NOMO-1 treated with dmso at 0.1 percent for 144 hours (cell line): ENCODE measurements at regions not wholly inside any gene's neighbourhood (a gene's known extent, or its start where the extent isn't known, plus 50 kb on each side); places are given as distances from the start of the nearest gene placed in this dataset.

ENCODE experiments used
- DNase-seq: peaks from one replicate; lab custom pipeline; 2025; ENCODE audit not compliant: unreplicated experiment; lab: John Stamatoyannopoulos, UW

DNA sequence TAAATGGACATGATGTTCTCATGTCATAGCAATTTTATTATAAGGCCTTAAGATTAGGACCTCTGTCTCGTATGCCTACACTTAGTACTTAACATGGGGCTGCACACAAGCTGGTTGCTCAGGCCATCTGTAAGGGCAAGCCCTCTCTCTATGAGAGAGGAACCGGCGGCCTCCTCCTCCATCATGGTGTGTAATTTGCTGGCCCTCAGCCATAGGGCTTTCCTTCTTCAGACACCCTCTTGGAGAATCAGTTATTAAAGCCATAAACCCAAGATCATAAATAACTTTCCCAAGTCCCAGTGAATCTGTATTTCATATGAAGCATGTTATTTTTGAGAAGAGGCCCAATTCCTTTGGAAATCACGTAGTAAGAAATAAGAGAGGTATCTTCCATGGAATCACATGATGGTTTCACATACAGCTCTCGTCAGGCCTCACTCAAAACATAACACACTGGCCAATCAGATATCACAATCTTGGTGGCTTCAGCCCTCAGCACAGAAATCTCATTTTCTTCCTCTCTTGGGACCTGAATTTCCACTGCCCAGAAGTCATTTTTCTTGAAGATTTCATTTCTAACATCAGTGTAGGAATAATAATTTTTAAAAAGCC is 92.6 kb downstream of the RDH14 start:
- DNase-seq: no peak

DNA sequence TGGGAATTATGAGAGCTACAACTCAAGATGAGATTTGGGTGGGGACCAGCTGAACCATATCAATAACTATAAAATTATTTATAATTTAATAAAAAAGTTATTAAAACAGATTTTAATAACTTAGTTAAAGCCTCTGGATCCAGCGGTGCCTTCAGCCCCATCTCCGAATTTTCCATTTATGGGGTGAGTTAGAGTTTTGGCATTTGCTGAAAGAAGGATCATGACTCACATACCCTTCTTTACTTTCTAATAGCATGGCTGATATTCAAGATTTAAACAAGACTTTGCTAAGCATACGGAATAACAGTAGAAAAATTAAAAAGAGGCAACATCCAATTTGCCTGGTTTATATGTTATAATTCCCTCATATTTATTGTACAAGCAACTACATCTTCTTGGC is 94.5 kb downstream of the RDH14 start:
- no peak for DNase-seq

DNA sequence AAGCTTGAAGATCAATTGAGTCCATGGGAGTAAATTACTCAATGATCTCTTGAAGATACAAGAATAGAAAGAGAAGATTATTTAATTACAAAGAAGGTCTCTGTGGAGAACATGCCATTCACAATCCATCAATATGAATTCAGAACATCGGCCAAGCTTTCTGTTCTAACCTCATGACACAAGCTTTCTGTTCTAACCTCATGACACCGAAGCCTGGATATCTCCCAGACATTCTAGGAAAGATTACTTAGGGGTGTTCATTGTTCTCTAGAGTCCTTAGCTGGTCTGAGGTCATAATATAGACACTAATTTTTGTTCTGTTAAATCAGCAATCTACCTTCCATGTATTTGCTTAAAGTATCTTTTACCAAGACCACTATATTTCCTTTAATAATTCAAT is 95.5 kb downstream of the RDH14 start:
- no peak for DNase-seq

DNA sequence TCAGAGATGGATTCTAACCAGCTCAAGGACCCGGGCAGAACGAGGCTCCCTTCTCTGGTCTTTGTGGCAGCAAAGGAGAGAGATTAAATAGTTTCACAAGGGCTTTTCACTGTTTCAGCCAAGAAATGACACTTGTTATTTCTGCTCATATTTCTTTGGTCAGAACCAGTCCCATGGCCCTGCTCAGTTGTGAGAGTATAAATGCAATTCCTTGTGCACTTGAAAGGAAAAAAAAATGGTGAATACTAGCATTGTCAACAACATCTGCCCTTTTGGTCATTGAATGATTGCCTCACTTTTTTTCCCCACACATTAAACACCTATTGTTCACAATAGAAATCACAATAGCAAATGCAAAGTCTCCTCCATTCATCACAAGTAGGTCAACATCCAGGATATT is 104.4 kb downstream of the RDH14 start:
- DNase-seq: no peak

DNA sequence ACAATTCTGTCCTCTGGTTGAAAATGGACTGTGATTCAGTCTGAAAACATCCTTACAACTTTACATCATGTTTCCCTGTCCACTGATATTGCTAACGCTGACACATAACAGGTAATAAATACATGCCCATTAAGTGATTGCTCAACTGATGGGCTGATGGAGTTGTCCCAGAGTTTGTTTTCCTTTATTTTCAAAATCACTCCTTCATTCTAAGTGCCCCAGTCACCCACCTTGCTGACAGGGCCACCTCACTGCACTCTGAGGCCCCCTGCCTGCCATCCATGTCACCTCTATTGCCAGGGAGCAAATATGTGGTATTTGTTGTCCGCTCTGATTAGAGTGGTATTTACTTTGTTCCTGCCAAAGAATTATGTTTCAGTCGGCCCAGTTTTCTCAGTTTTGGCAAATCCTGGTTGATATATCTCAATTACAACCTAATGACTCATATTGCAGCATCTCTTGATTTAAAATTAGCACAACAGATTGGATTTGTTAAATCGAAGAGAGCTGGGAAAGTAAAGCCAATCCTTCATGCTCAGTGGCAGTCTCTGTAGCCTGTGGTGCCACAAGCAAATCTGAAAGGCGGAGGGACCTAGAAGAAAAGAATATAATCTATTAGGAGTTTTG is 105.1 kb downstream of the RDH14 start:
- no peak for DNase-seq

DNA sequence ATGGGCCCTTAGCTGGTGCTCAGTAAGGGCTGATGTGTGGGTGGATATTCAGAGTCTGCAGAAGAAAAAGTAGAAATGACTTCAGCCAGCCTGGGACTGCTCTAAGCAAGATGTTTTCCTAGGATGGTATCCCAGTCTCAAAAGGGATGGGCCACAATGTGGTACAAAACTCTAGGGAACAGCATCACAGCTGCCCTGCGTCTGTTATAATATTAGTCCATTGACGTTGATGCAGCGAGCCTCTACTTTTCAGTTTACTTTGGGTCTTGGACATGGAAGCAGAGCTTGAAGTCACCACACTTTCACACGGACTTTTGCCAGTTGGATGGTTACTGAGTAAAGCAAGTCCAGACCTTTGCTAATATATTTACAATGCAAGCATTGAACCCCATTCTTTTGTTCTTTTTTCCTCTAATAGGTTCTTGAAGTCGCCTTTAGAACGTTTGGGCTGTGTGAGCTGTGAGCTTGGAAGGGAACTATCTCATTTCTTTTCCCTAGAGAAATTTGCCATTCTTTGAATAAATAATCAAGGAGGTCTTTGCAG is 105.7 kb downstream of the RDH14 start:
- no peak for DNase-seq

DNA sequence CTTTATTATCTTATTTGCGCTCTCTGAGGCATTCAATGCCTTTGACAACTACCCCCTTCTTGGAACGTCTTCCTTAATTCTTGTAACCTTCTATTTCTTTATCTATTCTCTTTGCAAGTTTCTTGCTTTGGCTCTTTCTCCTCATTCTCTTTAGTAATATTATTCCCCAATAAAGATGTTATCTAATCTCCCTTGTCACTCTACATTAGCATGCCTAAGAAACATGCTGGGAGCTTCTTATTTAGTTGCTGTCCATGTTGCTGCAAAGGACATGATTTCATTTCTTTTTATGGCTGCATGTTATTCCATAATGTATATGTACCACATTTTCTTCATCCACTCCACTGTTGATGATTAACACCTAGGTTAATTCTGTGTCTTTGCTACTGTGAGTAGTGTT is 113.7 kb downstream of the RDH14 start:
- no peak for DNase-seq

DNA sequence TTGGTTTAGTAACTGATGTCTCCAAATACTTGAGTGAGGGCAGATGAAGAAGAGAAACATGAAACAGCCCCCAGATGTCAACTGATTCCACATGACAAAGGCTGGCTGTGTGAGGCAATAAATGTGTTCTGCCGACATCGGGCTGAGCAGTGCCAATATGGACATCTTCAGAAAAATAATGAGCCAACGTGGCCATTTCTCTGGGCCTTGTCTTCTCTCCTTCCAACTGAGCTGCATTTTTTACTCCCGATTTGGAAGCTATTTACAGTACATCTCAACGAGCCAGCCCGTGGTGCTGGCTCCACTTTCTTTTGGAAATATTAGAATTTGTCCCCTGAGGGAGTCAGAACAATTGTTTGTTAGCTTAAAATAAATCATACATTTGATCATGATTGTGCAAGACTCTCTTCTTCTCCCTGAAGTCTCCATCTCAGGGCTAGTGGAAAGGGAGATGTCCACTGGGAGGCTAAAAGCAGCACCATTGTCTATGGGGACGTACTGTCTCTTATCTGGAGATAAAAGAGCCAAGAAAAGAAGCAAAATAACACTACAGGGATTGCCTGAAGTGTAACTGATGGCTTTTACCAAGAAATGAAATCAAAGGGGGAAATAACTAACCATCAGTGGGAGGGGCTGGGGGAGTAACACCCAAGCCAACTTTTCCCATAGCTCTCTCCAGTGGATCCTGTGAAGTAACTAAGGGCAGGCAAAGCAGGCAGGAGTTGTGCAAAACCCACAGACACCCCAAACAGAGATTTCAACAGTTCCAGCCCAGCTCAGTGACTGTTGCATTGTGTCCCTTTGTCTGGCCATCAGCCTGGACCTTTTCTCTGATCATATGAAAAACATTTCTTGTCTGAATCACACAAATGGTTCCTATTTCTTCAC is 114.8 kb downstream of the RDH14 start:
- DNase-seq: no peak

DNA sequence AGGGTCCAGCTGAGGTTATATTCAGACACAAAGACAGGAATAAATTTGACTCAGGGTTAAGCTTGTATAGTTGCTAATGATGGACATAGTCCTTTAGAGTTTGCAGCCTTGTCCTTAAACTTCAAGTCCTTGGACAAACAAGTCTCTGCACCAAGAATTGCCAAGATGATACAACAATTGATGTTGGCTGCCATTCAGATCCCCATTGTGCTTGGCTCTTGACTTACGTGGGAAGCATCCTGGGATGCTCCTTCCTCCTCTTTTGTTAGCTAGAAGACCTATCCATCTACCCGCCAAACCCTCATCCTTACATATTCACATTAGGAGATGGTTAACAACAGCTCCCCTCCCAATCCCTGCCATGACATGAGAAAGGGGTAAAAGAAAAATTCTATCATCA is 115.6 kb downstream of the RDH14 start:
- DNase-seq: no peak

DNA sequence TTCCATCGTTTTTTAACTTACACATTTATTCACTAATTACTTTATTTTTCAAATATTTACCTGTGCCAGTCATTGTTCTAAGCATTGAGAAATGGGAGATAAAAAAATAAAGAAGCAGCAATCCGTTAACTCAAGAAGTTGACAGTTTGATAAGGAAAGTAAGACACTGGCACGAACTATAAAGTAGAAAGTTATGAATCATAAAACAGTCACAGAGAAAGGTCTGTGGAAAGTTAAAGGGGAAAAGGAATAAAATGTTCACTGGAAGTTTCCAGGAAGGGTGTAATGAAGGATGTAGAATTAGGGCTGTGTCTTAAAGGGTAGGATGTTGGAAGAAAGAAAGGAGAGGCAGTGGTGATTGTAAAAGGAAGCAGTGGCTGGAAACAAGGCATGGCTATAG is 118.9 kb downstream of the RDH14 start:
- DNase-seq: no peak

DNA sequence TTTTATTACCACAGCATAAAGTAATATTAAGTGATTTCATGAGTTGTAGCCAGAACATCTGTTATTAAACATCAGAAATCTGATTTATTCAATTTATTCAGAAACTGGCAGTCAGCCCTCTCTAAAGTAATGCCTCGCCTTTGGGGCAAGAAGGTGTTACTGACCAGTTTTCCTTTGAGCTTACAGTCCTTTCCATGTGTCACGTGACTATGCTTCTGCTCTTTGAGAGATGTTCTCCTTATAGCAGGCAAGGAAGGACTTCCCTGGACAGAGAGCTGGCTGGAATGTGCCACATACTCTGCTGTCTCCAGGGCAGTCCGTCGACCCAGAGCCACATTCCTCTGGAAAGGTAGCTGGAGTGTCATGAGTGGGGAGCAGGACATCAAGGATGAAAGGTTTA is 119.7 kb downstream of the RDH14 start:
- DNase-seq: no peak

DNA sequence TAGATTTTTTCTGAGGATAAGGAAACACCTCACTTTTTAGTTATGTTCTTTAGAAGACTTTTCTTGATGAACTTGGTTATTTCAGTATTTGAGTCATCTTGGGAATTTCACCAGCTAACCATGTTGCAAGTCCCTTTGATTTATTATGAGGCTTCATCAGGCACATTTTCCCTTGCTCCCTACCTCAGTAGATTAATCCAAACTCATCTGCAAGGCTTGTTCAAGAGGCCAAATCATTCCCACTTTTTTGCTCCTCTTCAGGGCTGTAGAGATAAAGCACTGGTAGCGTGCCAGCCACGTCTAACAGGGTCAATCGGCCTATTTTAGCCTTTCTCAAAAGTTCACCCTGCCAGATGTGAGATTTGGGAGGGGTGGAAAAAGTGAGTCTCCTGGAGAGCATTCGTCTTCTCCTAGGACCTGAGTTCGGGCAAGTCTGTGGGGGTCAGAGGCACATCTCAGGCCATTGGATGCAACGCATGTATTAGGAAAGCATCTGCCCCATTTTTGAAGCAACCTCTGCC is 120.3 kb downstream of the RDH14 start:
- DNase-seq: no peak

DNA sequence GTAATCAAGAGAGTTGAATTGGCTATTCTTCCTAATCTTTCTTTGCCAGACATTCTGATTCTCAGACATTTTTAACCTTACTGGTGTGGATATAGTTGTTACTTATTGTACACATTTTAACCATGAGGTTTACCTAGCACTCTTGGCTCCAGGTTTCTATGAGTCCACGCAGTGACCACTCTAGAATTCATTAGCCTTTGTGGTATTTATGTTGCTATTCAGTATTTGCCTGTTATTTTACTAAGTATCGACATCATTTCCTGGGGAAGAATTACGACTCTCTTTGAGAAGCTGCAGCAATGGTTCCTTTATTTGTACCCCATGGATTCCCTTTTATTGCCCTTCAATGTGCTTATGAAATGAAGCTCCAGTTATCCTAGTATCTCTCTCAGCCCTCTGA is 120.7 kb downstream of the RDH14 start:
- no peak for DNase-seq

DNA sequence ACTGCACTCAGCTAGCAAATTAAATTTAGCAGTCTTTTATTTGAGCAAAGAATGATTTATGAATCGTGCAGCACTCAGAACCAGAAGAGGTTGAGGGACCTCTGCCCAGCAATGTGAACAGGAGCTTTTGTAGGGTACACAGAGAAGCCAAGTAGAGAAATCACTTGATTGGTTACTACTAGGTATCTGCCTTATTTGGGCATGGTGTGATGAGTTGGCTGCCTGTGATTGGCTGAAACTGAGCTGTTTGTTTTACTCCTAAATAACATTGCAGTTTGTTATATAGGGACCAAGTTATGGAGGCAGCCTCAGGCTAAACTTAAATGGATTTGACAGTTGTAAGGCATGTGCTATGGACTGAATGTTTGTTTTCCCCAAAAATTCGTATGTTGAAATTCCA is 122.5 kb downstream of the RDH14 start:
- DNase-seq: no peak

DNA sequence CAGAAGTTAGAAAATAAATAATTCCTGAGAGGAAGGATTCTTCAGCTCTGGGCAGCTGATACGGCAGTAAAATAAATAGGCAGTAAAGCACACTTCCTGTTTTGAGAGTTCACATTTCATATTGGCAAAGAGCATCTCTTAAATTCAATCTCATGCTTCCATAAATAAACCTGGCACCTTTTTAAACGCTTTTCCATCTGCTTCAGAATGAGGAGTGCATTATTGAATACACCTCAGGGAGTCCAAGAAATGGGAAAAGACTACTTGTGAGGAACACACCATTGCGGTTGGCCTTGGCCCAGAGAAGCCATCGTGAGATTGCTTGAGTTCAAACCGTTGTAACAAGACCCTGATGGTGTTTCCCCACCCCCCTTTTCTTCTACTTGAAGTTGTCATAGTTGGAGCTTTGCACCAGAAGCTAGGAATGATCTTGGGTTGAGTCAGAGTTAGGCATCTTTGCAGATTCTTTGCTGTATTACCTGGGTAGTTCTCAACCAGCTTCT is 123.9 kb downstream of the RDH14 start:
- no peak for DNase-seq

DNA sequence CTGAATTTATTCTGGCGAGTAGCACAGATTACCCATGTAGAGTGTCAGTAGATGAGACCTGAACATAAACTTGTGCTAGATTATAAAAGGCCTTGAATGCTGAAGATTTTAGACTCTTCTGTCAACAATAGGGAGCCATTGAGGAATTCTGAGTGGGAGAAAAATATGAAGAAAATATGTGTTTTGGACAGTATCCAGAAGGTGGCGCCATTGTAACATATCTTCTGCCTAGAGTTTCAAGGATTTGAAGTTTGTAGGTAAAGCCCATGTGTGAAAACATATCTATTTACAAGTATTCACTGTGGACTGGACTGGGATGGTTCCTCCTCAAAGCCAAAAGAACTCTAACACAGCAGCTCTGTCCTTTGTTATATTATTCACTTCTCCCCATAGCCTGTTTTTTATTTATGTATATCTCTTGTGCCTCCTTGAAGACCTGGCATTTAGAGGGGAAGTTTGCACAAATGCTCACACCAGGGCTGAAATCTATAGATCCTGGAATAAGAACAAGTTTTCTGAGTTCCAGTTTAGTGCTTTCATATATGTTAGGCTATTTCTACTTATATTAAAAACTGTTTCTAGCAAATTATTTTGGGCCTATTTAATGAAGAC is 124.9 kb downstream of the RDH14 start:
- DNase-seq: no peak

DNA sequence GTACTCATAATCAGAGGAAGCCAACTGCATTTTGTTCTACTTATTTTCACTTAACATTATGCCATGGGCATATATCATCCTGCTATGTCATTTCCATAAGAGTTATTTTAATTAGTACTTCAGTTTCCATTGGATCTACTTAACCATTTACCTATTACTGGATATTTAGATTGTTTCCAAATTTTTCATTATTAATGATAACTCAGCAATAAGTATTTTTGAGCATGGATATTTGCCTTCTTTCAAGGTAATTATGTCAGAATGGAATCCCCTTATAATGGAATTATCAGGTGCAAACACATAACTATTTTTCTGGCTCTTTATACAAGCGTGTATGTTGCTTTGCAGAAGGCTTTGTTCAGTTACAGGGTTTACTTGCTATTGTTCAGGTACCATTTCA is 126.6 kb downstream of the RDH14 start:
- DNase-seq: no peak

DNA sequence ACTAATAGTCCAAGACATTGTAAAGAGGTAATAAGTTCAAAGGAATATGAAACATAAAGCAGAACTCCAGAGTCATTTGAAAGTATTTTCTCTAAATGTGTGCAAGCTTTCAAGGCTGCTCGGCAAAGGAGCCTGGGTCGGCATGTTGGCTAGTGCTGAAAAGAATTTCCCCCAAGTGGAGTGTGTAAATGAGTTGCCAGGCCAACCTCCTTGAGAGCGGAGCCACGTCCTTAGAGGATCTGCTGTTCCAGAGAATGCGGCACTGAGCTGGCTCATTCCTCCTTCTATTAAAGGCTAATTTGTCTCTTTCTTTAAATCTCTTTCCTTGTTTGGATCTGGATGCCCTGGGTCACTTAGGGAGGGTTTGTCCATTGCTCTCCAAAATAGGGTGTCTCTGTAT is 127.5 kb downstream of the RDH14 start:
- DNase-seq: no peak

DNA sequence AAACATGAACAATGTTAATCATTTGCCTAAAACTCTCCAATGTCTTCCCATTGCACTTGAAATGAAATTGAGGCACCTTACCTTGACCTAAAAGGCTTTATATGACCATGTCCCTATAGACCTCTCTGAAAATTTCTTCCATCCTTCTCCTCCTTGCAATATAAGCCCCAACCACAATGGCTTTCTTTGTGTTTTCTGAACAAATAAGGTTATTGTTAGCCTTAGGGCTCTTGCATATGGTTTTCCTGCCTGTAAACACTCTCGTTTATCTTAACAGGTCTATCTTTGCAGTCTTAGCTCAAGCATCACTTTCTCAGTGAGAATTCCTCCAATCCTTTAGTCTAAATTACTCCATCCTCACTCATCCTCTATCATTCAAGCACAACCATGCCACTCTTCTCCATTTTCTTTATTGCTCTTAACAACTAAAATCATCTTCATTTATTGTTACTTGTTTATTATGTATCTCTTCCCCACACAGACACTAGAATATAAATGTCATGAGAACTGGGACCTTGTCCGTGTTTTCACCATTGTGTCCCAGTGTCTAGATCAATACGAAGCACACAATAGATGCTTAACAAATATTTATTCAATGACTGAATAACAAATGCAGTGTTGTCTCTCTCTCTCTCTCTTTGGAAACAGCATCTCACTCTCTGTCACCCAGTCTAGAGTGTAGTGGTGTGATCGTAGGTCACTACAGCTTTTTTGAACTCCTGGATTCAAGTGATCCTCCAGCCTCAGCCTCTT is 129.3 kb downstream of the RDH14 start:
- no peak for DNase-seq

DNA sequence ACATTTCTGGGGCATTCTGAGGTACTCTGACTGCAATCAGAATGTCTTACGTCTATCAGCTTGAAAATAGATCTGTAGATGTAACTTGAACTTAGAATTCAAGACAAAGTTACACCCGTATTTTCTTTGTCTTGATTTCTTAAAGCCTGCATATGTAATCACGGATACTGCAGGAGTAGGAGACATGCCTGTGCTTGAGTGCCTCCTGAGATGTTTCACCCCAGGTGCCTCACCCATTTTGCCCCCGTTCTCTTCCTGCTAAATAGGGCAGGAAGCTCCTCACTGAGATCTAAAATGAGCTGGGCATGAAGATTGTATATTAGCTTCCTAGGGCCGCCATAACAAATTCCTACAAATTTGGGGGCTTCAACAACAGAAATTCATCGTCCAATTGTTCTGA is 131.9 kb downstream of the RDH14 start:
- DNase-seq: no peak
